ENCODE measurements at regions not wholly inside any gene's neighbourhood (a gene's known extent, or its start where the extent isn't known, plus 50 kb on each side); places are given as distances from the start of the nearest gene placed in this dataset.

DNA sequence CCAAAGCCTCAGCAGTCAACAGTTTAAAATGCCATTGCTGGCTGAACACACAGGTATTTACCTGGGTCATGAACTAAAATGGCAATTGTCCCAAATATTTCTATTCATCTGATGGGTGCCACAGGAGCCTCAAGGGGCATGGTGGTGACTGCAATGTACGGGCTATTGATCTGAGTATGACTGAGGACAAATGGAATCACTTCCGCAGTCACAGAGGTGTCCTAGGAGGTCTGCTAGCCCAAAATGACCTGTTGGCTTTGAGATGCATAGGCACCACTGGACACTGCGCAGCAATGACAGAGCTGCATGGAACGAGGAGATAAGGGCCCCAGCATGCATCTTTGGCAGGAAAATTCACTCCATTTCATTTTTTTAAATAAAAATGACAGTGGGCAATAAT is 474.1 kb upstream of the SOX5 start:
- H3K9me1 ChIP-seq (ENCODE audit: control insufficient read depth, insufficient read depth, low read length) = no peaks in the 10 kb centered on the region
- no peak overlapping the region for H3K9ac ChIP-seq (ENCODE audit: insufficient read depth in 1 of 2, low read depth in 2 of 2, low read length in 2 of 2)
- H3K79me2 ChIP-seq (ENCODE audit: control insufficient read depth, insufficient read depth, low read length) = no peaks in the 10 kb centered on the region
- intact Hi-C loops (cut with micrococcal nuclease) = no loop called here
- no peaks in the 10 kb centered on the region for H3K4me1 ChIP-seq (replicated peaks in 1 of 2; ENCODE audit: control insufficient read depth in 2 of 2, insufficient read depth in 2 of 2, low read length in 2 of 2)
- H3K9me3 ChIP-seq (replicated peaks; ENCODE audit: control insufficient read depth, insufficient read depth, low read depth, low read length) = no peaks in the 10 kb centered on the region
- no peaks in the 10 kb centered on the region for H3K36me3 ChIP-seq (ENCODE audit: control insufficient read depth, insufficient read depth, low read length)
- CTCF ChIA-PET (ENCODE audit: low intra/inter-chr PET ratio) = no interaction called here
- WGBS (ENCODE audit: insufficient coverage, low coverage, missing lambda C conversion rate) = 0% methylated on average over 4 of the region's 4 CpGs
- no peaks in the 10 kb centered on the region; a peak in 1 of 5 replicates for H3K27me3 ChIP-seq (ENCODE audit: control insufficient read depth in 2 of 2, insufficient read depth in 2 of 2, low read length in 2 of 2)
- TF ChIP-seq, protein P1, sequence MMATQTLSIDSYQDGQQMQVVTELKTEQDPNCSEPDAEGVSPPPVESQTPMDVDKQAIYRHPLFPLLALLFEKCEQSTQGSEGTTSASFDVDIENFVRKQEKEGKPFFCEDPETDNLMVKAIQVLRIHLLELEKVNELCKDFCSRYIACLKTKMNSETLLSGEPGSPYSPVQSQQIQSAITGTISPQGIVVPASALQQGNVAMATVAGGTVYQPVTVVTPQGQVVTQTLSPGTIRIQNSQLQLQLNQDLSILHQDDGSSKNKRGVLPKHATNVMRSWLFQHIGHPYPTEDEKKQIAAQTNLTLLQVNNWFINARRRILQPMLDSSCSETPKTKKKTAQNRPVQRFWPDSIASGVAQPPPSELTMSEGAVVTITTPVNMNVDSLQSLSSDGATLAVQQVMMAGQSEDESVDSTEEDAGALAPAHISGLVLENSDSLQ (IDR thresholded peaks at IDR 0.05) = no peak
- no peak for TF ChIP-seq MIER1 (IDR thresholded peaks at IDR 0.05; ENCODE audit: low read depth)
- no peak for TF ChIP-seq ZBTB2 (IDR thresholded peaks at IDR 0.05)
- no peak for TF ChIP-seq HMG20A (CRISPR knock-in tag; conservative IDR thresholded peaks at IDR 0.05)
- no peak for TF ChIP-seq BCOR (IDR thresholded peaks at IDR 0.05)
- FAIRE-seq (no peak), DNase-seq (ENCODE audit: extremely low read depth in 1 of 4, low spot score in 3 of 4) (no peak), ATAC-seq (no peak)
- no peak overlapping the region for H2AFZ ChIP-seq (ENCODE audit: low read depth, low read length)
- POLR2A ChIA-PET = no interaction called here
- no peak overlapping the region for H3K4me3 ChIP-seq
- H3K4me2 ChIP-seq (ENCODE audit: insufficient read depth, low read length) = no peak overlapping the region
- no peaks in the 10 kb centered on the region for H4K20me1 ChIP-seq (replicated peaks; ENCODE audit: control insufficient read depth, insufficient read depth, low read length)
- in situ Hi-C loops (cut with MboI) = no loop called here
- no TSS peak for BruUV-seq (replicated peaks)
- no peak overlapping the region for H3K27ac ChIP-seq (ENCODE audit: extremely low read depth, low read depth, low read length)
